Fibroblast of the conjunctiva (primary cell): ENCODE measurements at regions not wholly inside any gene's neighbourhood (a gene's known extent, or its start where the extent isn't known, plus 50 kb on each side); places are given as distances from the start of the nearest gene placed in this dataset.

Experiments
- DNase-seq: peaks from one replicate; pipeline ENCODE4 v3.0.0-alpha.2; 2010; ENCODE audit warnings: low read depth

DNA sequence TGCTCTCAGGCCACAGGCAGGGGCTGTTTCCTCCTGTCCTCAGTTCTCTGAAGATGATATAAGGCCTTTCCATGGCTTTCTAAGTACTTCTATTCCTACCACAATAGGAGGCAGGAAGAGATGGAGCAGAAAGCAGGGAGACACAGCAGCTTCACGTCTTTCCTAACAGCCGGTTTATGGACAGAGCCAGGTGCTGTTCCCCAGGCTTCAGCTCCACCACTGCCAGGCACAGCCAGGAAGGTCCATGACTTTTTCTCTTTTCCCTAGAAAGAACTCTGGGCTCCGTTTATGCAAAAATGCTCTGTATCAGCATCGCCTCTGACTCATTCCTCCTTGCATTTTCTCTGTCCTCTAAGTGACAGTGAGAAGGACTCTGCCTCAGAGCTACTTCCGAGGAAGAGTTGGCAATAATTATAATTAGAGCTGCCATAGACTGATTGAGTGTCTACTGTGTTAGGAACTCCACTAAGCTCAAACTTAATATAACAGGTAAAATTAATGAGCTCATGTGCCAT, 478.5 kb downstream of the RASEF start:
- no peak for DNase-seq

DNA sequence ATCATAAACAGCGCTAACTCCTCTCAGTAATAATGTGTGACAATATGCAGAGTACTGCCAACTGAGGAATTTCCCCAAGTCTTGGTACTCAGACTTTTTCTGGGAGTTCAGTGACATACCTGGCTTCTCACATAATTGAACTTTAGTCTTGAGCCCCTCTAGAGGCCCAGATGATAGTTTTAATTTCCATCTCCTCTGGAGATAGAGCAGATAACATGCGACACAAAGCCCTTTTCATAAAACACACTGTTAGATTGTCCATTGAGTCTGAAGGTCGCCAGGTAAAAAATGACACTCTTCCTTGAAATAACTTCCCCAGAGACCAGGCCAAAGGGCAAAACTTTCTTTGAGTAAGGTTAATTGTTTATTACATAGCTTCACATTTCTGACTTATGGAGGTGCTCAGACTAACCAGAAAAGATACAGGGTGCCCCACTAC, 476.0 kb downstream of the RASEF start:
- DNase-seq = no peak

DNA sequence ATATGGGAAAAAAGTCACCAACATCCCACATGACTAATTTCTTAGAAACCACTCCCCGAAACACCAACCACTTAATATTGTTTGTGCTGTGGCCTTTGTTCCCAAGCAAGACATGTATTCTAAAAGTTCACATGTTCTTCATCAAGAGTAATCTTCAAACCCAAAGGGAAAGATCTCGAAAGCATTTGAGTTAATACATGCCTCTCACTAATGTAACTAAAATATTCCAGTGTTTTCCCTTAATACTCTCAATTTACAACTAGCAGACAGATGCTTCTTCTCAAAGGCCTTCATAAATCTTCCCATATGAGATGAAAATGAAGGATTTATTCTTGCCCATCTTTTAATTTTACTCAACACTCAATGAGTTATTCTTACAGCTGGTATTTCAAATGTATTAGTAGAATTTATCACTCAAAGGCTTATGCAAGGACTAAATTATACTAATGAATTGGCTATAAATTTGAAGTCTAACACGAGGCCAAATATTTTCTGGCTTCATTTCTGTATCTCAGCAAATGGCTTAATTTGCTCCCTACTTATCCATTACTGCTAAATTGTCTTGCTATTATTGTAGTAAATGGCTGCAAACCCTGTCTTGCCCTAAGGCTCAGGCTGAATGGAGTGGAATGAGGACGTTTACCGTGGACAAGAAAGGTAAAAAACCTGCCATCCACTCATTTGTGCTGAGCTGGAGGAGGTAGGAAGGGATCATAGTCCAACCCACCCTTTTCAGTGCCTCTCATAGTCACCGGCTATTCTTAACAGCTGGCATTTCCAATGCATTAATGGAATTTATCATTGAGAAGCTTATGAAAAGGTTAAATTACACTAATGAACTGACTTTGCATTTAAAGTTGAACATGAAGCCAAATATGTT, 474.4 kb downstream of the RASEF start:
- no peak for DNase-seq

DNA sequence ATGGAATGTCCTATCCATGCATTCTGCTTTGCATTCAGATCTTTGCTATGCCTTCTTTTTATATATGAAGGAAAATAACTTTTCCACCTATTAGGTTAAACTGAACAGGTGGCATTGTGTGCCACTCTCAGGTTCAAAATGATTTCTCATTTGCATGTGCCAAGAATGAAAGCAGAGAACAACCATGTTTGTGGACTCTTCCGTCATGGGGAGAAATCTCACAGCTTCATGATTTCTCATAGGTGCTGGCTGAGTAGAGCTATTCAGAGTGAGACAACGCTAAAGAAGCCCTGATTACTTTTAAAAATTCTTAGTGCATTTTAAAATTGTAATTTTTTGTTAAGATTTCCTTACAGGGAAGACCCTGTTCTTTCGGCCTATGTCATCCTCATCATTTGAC, 472.1 kb downstream of the RASEF start:
- no peak for DNase-seq

DNA sequence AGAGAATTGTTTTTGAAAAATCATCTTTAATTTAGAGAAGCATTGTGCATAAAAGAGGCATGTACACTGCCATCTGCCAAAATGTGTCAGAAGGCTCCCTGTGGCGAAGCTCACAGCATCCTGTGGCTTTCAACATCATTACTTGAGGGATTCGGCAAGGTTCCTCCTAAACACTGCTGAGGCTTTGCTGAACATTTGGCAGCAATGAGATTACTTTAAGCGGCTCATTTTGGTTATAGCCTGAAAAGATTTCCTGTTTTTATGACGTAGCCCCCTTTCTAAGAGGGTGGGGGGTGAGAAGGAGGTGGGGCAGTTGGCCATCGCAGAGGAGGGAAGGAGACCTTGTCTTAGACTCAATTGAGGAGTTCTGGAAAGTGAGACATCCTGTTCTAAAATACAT, 469.4 kb downstream of the RASEF start:
- DNase-seq = no peak

DNA sequence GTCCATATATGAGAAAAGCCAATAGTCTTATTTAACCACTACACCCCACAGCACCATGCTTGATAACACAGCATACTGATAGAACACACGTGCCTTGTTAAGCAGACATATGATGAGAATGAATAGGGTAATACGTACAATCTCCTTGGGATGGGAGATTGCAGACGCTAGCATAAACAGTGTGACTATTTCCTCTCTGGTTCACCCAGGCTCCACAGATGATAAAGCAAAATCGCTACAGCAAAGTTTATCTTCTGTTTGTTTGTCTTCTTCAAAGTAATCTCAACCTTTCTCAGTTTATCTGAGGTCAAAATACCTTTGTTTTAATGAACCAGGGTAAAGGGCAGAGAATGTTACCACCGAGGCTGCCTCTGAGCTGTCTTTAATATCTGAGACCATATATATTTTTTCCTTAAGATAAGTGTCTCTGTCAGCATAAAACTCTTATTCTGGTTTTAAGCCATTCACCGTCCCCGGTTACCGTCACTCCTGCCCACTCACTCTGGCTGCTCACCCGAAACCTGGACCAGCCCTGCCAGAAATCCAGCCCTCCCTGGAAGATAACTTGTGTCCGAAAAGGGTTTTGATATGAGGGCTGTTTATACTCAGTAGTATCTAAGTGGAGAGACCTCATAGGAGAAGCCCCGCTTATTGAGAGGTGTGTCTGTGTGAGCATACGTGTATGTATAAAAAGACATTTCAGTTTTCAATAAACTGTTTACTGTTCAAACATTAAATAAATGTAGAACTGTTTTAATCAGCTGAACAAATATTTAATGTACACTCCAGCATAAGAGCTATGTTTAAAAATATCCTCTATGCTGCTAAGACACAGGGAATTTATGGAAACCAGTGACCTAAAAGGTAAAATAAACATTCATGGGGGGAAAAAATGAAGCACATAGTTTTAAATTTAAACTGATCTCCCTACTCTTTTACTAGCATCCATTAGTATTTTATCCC, 465.4 kb downstream of the RASEF start:
- no peak for DNase-seq

DNA sequence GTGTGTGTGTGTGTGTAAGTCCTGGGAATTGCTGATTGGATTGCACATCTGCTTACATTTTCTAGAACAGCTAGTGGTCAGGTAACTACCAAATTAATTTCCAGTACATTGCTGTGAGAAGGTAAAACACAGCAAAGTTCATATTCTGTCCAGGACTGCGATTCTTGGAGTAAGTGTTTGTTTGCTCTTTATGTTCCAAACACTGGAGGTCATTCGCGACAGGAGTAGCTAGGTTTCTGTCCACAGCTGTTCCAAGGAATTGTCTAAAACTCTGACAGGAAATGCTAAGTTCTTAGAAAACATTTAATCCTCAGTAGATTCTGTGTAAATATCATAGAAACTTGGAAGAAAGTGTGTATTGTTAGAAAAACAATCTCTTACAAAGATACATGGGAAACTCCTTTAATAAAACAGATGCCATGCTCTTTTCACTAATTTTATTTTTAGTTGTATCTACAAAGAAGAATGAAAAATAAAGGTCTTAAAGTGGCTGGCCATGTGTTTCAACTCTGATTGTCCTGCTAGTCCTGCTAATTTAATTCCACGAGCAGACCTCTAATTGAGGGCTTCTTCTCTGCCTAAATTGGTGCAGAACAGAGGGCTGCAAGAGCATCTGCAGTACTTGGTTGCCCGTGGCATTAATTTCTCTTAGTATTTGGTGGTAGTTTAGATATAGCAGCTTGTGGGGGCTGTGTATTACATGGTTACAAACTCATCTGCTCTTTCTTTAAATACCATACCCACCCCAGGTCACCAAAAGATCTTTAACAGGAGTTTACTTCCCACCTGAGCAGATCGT, 464.5 kb downstream of the RASEF start:
- DNase-seq = no peak

DNA sequence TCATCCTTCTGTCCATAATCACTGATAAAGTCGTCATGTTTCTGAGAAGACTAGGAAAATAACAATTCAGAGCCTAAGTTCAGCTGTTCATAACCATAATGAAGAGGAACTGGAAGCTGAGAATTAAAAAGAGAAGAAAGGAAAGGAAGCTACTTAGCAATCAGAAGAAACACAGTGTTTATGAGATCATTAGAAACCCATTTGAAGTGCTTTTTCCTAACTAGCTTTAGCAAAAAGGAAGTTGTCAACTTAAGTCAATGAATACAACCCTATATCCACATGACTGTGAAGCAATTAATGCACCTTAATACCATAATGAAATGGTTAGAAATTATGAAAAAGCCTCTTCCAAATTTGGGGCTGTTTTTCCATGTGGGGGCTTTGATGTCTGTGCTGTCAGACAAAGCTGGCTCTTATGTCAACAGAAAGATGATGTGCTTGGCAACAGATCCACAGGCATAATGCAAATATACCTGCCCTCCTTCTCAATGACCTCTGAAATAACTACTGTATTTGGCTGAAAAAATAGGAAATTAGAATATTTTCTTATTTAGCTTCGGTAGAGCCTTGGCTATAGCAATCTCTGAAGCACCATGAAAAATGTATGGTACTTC, 463.5 kb downstream of the RASEF start:
- no peak for DNase-seq

DNA sequence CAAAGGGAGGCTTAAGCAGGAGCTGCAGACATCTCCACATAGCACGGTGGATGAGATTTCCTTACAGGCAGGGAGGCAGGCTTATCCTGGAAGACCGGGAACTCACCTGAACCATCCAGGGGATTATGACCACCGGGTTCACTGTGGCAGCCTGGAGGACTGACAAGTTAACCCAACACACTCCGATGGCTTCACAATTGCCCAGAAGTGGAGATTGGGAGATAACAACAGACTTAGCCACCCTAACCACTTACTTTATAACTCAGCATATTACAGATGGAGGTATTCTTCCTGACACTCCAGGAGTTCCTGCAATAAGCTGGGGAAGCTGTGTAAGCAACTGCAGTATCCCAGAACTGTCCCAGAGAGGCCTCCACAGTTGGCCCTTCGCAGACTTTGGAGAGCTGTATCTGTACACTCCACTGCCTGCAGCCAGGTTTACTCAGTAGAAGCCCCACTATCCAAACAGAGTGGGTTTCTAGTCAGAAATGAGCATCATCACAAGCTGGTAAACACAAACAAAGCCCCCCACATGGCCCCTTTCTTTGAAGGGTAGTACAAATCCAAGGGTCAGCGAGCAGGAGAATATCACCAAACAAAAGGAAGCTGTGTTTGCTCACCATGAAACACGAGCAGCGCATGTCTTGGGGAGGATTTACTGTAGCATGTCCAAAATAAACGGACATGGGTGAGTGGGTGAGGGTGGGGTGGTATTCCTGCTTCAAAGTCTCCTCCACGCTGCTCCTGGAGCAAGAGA, 462.2 kb downstream of the RASEF start:
- no peak for DNase-seq

DNA sequence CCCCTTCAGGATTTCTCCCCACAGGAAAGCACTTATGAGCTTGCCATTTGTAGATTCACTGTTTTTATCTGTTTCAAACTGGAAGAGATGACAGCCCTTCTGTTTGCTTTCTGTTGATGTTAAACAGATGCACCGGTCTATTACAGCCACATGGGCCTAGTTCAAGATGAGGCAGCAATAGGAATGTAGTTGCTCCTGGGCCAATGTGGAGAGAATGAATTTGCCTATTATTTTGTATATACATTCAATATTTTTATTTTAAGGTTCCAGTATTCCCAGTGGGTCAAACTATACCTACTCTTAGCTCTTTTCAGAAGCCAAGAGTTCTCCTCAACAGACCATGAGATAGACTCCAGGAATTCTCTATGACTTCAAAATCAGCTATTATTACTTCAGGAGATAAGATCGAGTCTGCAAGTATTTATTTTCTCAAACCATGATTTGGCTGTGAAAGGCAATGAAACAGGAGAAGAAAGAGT, 461.6 kb downstream of the RASEF start:
- no peak for DNase-seq

DNA sequence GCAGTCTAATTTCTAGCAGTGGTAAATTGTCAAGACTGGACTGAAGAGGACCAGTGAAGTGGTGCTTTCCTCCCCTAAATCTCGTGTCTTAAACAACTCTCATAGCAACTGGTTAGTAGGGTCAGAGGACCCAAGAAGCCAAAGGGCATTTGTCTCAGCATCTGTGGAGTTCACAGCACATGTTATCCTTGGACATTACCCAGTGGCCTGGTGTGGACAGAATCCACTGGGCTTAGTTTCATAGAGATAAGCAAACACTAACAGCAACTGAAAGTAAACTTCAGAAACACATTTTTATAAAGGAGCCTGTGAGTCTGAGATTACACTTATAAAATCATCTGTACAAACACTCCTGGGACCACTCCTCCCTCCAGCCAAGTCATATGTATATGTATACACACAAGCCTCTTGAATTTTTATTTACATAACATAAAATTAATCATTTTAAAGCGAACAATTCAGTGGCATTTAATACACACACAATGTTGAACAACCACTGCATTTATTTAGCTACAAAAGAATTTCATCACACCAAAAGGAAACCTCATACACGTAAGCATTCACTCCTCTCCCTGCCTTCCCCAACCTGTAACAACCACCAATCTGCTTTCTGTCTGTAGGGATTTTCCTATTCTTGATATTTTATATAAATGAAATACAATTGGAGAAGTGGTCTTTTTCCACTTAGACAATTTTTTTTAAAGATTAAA, 457.8 kb downstream of the RASEF start:
- no peak for DNase-seq

DNA sequence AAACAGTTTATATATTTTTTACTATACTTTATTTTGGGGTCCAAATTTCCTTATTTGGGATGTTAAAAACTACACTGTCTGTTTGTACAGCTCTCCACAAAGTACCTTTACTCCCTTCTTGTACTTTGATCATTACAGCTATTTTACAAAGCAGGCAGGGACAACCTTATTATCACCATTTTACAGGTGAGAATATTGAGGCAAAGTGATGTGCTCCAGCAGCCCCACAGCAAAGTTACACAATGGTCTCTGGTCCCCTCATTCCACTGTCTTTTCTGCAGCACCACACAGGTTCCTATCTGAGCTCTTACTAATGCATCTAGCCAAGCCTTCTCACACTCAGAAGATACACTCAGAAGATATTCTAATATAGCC, 457.3 kb downstream of the RASEF start:
- DNase-seq = no peak

DNA sequence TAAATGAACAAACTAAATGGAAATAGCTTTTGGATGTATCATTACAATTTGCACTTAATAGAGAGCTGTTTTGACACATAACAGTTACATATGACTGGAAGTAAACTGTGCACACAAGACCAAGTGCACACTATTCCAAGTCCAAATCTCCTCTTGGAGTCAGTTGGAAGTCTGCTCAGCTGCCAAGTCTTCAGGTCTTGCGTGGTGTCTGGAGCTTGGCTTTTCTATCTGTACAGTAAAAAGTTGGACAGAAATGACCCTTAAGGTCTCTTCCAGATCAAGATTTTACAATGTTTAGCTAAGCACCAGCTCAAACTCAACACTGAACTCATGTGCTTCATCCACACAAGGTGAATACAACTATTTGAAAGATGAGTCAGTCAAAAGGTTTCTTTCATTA, 456.9 kb downstream of the RASEF start:
- DNase-seq = no peak

DNA sequence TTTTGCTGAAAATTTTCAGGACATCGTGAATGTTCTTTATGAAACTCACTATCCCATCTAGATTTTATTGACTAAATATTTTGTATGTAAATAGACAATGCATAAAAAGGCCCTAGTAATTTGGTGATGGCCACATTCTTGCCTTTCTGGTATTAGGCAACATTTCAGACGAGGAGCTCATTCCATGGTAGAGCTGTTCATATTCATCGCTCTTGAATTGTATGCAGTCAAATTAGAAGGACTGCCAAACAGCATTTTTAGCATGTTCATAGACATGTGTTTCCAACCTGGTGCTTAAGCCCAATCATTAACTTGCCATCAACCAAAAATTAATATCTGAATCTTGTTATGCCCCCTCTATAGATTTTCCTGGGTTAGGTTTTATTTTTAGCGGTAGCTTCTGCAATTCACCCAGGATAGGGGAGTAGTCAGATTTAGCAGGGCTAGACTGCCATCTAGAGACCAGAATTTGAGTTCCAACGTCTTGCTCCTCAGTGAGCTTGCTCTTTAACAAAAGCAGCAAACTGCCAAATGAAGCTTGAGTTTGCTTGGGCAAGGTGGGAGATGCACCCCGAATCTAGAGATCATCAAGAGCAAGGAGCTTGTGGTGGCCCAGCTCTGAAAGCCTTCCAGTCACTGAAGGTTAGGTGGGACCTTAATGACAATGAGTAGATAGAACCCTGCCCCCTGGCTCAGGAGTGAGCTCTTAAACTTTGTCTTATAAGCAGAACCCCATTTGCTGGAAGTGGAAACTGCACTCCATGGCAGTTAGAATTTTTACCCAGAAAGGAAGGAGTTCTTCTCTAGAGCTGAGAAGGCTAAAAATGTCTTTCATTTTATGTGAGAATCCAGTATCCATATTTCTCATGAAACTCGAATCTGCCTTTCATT, 456.2 kb downstream of the RASEF start:
- peak; percentile 60 for DNase-seq

DNA sequence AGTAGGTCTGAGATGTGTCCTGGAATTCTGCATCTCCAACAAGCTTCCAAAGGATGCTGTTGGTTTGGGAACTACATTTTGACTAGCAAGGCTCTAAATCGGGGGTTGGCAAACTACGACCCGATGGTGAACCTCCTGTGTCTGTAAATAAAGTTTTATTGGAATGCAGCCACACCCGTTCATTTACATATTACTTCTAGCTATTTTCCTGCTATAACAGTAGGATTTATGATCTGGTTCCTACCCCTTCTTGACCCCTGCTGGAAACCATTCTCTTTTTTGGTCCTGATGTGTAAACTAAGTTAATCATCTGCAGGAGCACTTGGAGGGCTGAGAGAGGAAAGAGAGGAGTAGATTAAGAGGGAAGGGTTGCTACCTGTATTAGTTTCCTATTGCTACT, 454.5 kb downstream of the RASEF start:
- no peak for DNase-seq

DNA sequence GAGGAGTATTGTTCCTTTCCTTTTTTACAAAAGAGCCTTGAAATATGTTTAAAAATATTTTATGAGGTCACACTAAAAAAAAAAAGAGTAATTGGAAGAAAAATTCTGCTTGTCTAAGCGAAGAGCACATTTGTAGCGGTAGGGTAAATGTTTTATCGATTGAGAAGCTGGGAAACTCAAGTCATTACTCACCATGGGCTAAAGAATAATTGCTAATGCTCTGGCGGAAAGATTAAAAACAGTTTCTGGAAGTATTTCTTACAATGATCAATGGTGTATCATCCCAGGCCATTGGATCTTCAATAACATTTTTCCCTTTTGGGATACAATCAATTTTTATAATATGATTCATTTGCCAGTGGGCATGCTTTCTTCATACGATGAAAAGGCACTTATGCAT, 450.0 kb downstream of the RASEF start:
- no peak for DNase-seq

DNA sequence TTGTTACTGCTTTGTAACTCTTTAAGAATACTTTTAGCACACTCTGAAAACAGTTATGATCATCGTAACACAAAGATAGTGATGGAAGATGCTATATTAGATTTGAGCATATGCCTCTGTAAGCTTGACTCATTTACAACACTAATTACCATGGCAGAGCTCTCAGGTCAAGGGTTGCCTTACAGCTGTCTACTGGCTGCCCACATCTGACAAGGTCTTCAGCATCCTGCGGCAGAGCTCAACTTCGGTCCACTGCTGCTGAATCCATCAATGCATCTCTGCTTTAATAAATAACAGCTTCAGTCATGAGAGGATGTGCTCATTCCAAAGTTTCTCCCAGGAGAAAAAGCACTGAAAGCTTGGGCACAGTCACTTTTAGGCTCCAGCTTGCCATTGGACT, 449.4 kb downstream of the RASEF start:
- DNase-seq = no peak

DNA sequence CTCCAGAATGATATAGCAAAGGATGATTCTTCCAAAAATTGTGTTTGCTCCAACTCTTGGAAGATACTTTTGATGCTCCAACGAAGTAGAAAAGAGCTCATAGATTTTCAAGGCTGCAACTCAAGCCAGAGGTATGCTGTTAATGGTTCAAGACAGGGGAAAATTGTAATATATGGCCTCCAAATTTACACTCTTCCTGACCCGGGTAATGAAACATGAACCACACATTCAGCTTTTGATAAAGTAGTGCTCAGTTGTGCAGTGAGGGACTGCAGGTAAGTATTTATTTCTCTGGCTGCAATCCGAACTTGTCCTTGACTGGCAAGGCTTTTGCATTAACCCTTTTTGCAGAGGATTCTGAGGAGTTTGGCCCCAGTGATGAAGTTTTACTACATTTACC, 446.4 kb downstream of the RASEF start:
- DNase-seq = no peak

DNA sequence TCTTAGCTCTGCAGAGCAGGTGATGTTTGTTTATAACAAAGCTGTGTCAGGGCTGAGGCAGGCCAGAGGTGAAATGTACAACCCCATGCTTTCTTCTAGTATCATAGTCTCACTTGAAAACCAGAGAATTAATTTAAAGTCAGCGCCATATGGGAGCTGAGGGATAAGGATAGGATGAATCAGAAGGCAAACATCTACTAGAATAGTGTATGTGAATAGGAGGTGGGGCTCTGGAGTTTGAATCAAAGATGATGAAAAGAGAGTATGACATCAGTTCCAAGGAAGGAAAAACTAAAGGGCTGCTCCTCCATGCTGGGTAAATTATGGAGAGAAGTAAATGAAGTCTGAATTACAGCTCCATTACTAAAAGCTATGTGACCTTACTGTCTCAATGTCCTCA, 441.5 kb downstream of the RASEF start:
- DNase-seq = no peak
